HEK293T (cell line): ENCODE measurements at regions not wholly inside any gene's neighbourhood (a gene's known extent, or its start where the extent isn't known, plus 50 kb on each side); places are given as distances from the start of the nearest gene placed in this dataset.

Experiments used
- ARNT ChIP-seq: fragments of 450-650 bp; IDR thresholded peaks from 2 replicates; pipeline ENCODE4 v1.6.1; 2017; ENCODE audit warnings: mild to moderate bottlenecking
- BHLHE40 ChIP-seq: fragments of 450-650 bp; IDR thresholded peaks from 2 replicates; pipeline ENCODE4 v1.6.1; 2016; ENCODE audit warnings: mild to moderate bottlenecking, moderate library complexity, borderline replicate concordance
- CTBP1 ChIP-seq: fragments of 450-650 bp; IDR thresholded peaks from 2 replicates; pipeline ENCODE4 v1.6.1; 2016; ENCODE audit warnings: borderline replicate concordance
- FOXA1 ChIP-seq: fragments of 450-650 bp; IDR thresholded peaks from 2 replicates; pipeline ENCODE4 v1.6.1; 2016; ENCODE audit warnings: mild to moderate bottlenecking
- FOXM1 ChIP-seq: fragments of 450-650 bp; IDR thresholded peaks from 2 replicates; pipeline ENCODE4 v1.6.1; 2017; ENCODE audit warnings: mild to moderate bottlenecking, borderline replicate concordance
- HDGF ChIP-seq: fragments of 450-650 bp; IDR thresholded peaks from 2 replicates; pipeline ENCODE4 v1.6.1; 2017; ENCODE audit warnings: antibody characterized with exemption, borderline replicate concordance
- NFRKB ChIP-seq: fragments of 450-650 bp; IDR thresholded peaks from 2 replicates; pipeline ENCODE4 v1.6.1; 2016; ENCODE audit warnings: mild to moderate bottlenecking, moderate library complexity
- PKNOX1 ChIP-seq: fragments of 450-650 bp; IDR thresholded peaks from 2 replicates; pipeline ENCODE4 v1.6.1; 2016
- SP1 ChIP-seq: fragments of 450-650 bp; IDR thresholded peaks from 2 replicates; pipeline ENCODE4 v1.6.1; 2017
- TARDBP ChIP-seq: fragments of 450-650 bp; IDR thresholded peaks from 2 replicates; pipeline ENCODE4 v1.6.1; 2016

DNA sequence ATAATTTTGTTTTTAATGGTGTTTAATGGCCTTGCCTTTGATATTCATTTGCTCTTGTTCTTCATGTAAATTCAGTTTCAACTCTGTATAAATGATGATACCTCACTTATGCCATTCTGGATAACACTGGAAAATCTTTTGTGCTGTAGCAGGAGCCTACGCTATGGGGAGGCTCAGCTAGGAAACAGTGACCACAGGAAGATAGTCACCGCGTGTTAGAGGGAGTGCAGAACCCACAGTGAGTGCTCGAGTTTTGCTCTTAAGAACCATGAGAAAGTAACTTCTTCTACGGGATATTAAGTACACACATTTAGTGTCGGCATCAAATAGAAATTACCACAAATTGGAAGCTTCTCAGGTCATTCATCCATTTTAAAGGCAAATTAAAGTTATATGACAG is 143.9 kb downstream of the IRX2 start:
- TF ChIP-seq FOXM1, result no peak
- no peak for TF ChIP-seq TARDBP
- TF ChIP-seq PKNOX1, result no peak
- TF ChIP-seq BHLHE40, result no peak
- TF ChIP-seq NFRKB, result no peak
- no peak for TF ChIP-seq CTBP1
- TF ChIP-seq FOXA1, result no peak
- TF ChIP-seq SP1, result no peak
- no peak for TF ChIP-seq HDGF
- no peak for TF ChIP-seq ARNT
